ENCODE measurements at regions not wholly inside any gene's neighbourhood (a gene's known extent, or its start where the extent isn't known, plus 50 kb on each side); places are given as distances from the start of the nearest gene placed in this dataset.

- H3K27ac Mint-ChIP-seq: no peak overlapping the region
- no peaks in the 10 kb centered on the region for H3K4me1 Mint-ChIP-seq (ENCODE audit: low read depth)
- H3K9me3 Mint-ChIP-seq: peaks cover 28% of the 10 kb centered on the region
- H3K36me3 Mint-ChIP-seq (ENCODE audit: low read depth): no peaks in the 10 kb centered on the region
- DNase-seq: no peak
- no peak for TF ChIP-seq CTCF (IDR thresholded peaks at IDR 0.05)
- H3K4me3 Mint-ChIP-seq: no peak overlapping the region
- no peaks in the 10 kb centered on the region; the same call in 1 of the 2 replicates for H3K27me3 Mint-ChIP-seq (ENCODE audit: insufficient read depth)
Observed at GRCh38 chr18:27411911-27412310, 226.8 kb upstream of the CHST9 start.

DNA sequence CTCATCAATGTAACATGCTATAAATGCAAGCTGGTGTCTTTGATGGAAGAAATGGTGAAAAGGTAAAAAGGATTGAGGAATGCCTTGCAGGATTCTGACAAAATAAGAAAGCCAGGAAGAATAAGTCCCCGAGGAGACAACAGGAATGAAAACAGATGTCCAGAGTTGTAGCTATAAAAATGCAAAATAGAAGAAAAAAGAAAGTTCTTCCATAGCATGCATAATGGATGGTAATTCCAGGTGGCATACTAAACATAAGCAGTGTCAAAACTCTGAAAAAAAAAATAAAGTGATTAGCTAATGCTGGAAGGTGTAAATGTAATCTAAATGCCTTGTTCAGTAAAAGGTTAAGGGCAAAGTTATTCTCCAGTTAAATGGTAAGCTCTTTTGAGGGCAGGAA, 225.9 kb upstream of the CHST9 start:
- peaks cover 22% of the 10 kb centered on the region for H3K9me3 Mint-ChIP-seq
- no peaks in the 10 kb centered on the region; the same call in 1 of the 2 replicates for H3K27me3 Mint-ChIP-seq (ENCODE audit: insufficient read depth)
- H3K27ac Mint-ChIP-seq: no peak overlapping the region
- no peak overlapping the region for H3K4me3 Mint-ChIP-seq
- no peak for TF ChIP-seq CTCF (IDR thresholded peaks at IDR 0.05)
- H3K4me1 Mint-ChIP-seq (ENCODE audit: low read depth): no peaks in the 10 kb centered on the region
- DNase-seq: no peak
- H3K36me3 Mint-ChIP-seq (ENCODE audit: low read depth): no peaks in the 10 kb centered on the region

DNA sequence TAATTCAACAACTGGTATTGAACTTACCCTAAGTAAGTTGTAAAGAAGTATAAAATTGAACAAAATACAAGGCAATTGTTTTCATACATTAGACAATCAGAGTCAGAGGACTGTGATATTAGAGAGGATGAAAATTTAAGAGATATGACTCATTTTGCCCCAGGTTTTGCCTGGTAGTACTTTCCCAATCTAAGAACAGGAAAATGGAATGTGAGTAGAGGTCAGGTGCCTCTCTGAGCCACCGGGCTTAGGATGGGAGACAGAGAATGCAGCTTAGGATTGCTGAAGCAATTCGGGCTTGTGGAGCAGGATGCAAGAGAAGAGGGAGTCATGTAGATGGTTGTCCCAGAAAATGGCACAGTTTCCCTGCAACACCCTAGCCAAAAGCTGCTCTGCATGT, 219.7 kb upstream of the CHST9 start:
- DNase-seq: no peak
- Mint-ChIP-seq H3K36me3 (ENCODE audit: low read depth) (peaks cover 4% of the 10 kb centered on the region; the same call in 1 of the 2 replicates), H3K9me3 (peaks cover 20% of the 10 kb centered on the region), H3K4me3 (no peak overlapping the region), H3K27ac (no peak overlapping the region), H3K27me3 (ENCODE audit: insufficient read depth) (0 out of 2 replicates have a peak, but pooled peaks cover 1% of the 10 kb centered on the region), H3K4me1 (ENCODE audit: low read depth) (no peaks in the 10 kb centered on the region)
- no peak for TF ChIP-seq CTCF (IDR thresholded peaks at IDR 0.05)

DNA sequence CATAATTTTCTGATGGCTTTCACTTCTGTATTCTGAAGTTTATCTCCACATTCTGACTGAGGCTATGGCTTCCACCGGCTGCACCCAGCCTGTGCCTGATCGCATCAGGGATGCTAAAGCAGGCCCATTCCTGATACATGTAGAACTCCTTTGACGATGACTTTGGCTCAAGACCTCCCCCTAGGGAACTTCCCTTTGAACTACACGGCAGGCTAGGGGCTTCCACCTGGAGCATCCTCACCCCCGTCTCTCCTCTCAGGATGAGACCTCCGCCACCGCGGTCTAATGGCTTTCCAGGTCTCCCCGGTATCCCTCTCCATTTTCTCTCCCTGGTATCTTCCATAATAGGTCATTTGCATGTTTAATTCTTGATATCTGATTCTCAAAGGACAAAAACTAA, 214.9 kb upstream of the CHST9 start:
- no peak for TF ChIP-seq CTCF (IDR thresholded peaks at IDR 0.05)
- Mint-ChIP-seq H3K4me1 (ENCODE audit: low read depth) (no peaks in the 10 kb centered on the region), H3K27me3 (ENCODE audit: insufficient read depth) (0 out of 2 replicates have a peak, but pooled peaks cover 1% of the 10 kb centered on the region), H3K9me3 (peaks cover 28% of the 10 kb centered on the region), H3K36me3 (ENCODE audit: low read depth) (peaks cover 4% of the 10 kb centered on the region; the same call in 1 of the 2 replicates), H3K27ac (no peak overlapping the region), H3K4me3 (no peak overlapping the region)
- no peak for DNase-seq

DNA sequence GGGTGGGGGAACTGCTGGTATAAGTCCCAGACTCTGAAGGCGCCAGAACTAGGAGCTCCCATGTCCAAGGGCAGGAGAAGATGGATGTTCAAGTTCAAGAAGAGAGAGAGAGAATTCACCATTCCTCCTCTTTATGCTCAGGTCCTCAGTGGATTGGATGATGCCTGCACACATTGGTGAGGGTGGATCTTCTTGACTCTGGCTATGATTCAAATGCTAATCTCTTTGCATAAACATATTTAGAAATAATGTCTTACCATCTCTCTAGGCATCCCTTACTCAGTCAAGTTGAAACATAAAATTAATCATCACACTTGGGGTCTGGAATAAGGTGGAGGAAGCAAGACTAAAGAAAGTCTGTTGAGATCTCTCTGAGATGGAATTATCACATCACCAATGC, 210.6 kb upstream of the CHST9 start:
- no peak overlapping the region for H3K4me3 Mint-ChIP-seq
- no peak for DNase-seq
- no peak for TF ChIP-seq CTCF (IDR thresholded peaks at IDR 0.05)
- peaks cover 20% of the 10 kb centered on the region for H3K9me3 Mint-ChIP-seq
- H3K27ac Mint-ChIP-seq: no peak overlapping the region
- H3K27me3 Mint-ChIP-seq (ENCODE audit: insufficient read depth): 0 out of 2 replicates have a peak, but pooled peaks cover 1% of the 10 kb centered on the region
- no peaks in the 10 kb centered on the region for H3K4me1 Mint-ChIP-seq (ENCODE audit: low read depth)
- peaks cover 4% of the 10 kb centered on the region; the same call in 1 of the 2 replicates for H3K36me3 Mint-ChIP-seq (ENCODE audit: low read depth)

GRCh38 chr18:27394687-27395086, 209.6 kb upstream of the CHST9 start:
- TF ChIP-seq CTCF (IDR thresholded peaks at IDR 0.05): no peak
- Mint-ChIP-seq H3K4me3 (no peak overlapping the region), H3K9me3 (peaks cover 23% of the 10 kb centered on the region), H3K27ac (no peak overlapping the region), H3K27me3 (ENCODE audit: insufficient read depth) (no peaks in the 10 kb centered on the region), H3K36me3 (ENCODE audit: low read depth) (no peaks in the 10 kb centered on the region), H3K4me1 (ENCODE audit: low read depth) (no peaks in the 10 kb centered on the region)
- DNase-seq: no peak
